ENCODE measurements at regions not wholly inside any gene's neighbourhood (a gene's known extent, or its start where the extent isn't known, plus 50 kb on each side); places are given as distances from the start of the nearest gene placed in this dataset.

DNA sequence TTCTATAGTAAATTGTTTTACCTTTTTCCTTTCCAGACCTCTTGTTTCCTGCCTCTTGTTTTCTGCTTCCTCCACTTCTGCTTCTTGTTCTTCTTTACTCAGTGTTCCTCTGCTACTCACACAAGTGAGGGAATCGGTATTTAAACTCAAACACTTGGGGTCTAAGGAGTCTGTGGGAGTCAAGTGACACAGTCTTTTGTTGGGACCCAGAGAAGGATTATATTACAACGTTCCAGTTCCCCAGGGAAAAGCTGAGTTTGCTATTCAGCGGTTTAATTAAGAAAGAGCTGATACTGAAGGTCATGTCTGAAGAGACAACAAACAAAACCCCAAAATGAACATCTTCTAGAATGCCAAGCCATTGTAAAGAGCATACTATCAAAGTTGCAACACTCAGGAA is 107.8 kb upstream of the CITED2 start:
- no peaks in the 10 kb centered on the region for H3K9me3 ChIP-seq (ENCODE audit: low read length)
- TF ChIP-seq CTCF (IDR thresholded peaks at IDR 0.05; ENCODE audit: poor library complexity, severe bottlenecking) (no peak), SMC3 (conservative IDR thresholded peaks at IDR 0.05; ENCODE audit: poor library complexity) (no peak)
- no peaks in the 10 kb centered on the region for H3K36me3 ChIP-seq (ENCODE audit: insufficient read depth, low read length)
- no peaks in the 10 kb centered on the region for H4K20me1 ChIP-seq (ENCODE audit: insufficient read depth)
- H3K4me2 ChIP-seq (ENCODE audit: low read length): no peak overlapping the region
- no peak overlapping the region for H3K9ac ChIP-seq (ENCODE audit: low read length)
- no peak overlapping the region for H3K27ac ChIP-seq (ENCODE audit: low read length)
- no peak overlapping the region for H2AFZ ChIP-seq (ENCODE audit: low read depth, low read length)
- H3K9me2 ChIP-seq (ENCODE audit: insufficient read depth, low read length): no peaks in the 10 kb centered on the region
- H3K27me3 ChIP-seq (ENCODE audit: insufficient read depth, low read depth, low read length): no peaks in the 10 kb centered on the region
- H3K79me2 ChIP-seq (replicated peaks; ENCODE audit: insufficient read depth, low read length): no peaks in the 10 kb centered on the region
- H3F3A ChIP-seq (ENCODE audit: insufficient read depth, low read length, poor library complexity, severe bottlenecking): no peaks in the 10 kb centered on the region
- H3K4me3 ChIP-seq (ENCODE audit: low read length): no peak overlapping the region

DNA sequence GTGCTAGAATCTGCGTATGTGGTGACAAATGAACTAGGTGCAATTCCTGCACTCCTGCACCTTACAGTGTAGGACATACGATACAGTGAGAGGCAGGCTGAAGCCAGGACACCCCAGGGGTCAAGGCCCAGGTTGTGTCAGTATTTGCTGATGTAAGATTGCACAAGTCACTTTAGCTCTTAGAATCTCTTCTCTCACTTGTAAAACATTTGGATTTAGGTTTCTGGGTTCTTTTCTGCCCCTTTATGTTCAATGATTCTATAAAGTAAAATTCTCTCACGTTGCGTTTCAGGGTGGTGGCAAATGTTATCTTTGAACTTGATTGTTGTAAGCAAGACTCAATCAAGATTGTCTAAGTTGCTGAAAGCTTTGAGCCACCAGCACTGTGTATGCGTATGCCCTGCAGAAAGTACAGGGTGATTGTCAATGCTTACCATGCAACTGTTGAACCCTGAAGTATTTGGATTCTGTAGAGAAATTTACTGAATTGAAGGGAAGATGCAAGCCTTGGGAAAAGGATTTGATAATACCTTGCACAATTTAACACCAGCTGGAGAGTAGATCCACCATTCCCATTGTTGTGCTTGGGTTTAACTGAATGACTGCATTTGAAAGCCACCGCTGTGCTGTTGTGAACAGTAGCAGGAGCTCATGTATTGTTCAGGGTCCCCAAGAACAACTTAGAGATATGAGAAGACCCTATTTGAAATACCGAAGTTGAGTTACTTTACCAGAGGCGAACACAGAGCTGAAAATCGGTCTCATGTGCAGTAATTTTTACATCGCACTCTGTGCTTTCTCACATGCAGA is 106.1 kb upstream of the CITED2 start:
- Histone ChIP-seq H3F3A (ENCODE audit: insufficient read depth, low read length, poor library complexity, severe bottlenecking) (no peaks in the 10 kb centered on the region), H3K27ac (ENCODE audit: low read length) (no peak overlapping the region), H3K79me2 (replicated peaks; ENCODE audit: insufficient read depth, low read length) (no peaks in the 10 kb centered on the region), H3K27me3 (ENCODE audit: insufficient read depth, low read depth, low read length) (no peaks in the 10 kb centered on the region), H3K36me3 (ENCODE audit: insufficient read depth, low read length) (no peaks in the 10 kb centered on the region), H3K9me2 (ENCODE audit: insufficient read depth, low read length) (no peaks in the 10 kb centered on the region), H4K20me1 (ENCODE audit: insufficient read depth) (no peaks in the 10 kb centered on the region), H2AFZ (ENCODE audit: low read depth, low read length) (no peak overlapping the region), H3K9me3 (ENCODE audit: low read length) (no peaks in the 10 kb centered on the region), H3K4me3 (ENCODE audit: low read length) (no peak overlapping the region), H3K9ac (ENCODE audit: low read length) (no peak overlapping the region), H3K4me2 (ENCODE audit: low read length) (no peak overlapping the region)
- TF ChIP-seq SMC3 (conservative IDR thresholded peaks at IDR 0.05; ENCODE audit: poor library complexity) (no peak), REST (IDR thresholded peaks at IDR 0.05; ENCODE audit: borderline replicate concordance) (no peak), MXI1 (conservative IDR thresholded peaks at IDR 0.05; ENCODE audit: poor library complexity, severe bottlenecking) (no peak), RAD21 (conservative IDR thresholded peaks at IDR 0.05) (no peak), TAF1 (IDR thresholded peaks at IDR 0.05; ENCODE audit: low read depth) (no peak), EZH2 (IDR thresholded peaks at IDR 0.05; ENCODE audit: borderline replicate concordance, insufficient read depth, low read length, poor library complexity, severe bottlenecking) (no peak), EP300 (conservative IDR thresholded peaks at IDR 0.05; ENCODE audit: poor library complexity, severe bottlenecking) (no peak), POLR2AphosphoS5 (IDR thresholded peaks at IDR 0.05) (no peak)

All from neural cell (in vitro differentiated cells).